ENCODE measurements at regions not wholly inside any gene's neighbourhood (a gene's known extent, or its start where the extent isn't known, plus 50 kb on each side); places are given as distances from the start of the nearest gene placed in this dataset.

GRCh38 chr13:104256701-104257100 lies 1190.5 kb upstream of the SLC10A2 start:
- no peak for TF ChIP-seq CTCF (conservative IDR thresholded peaks at IDR 0.05; ENCODE audit: control insufficient read depth, insufficient read depth, low read depth, low read length)
- no peak overlapping the region for H3K4me3 ChIP-seq (ENCODE audit: control insufficient read depth, low read depth, low read length)
- DNase-seq (ENCODE audit: low read depth), result no peak

GRCh38 chr13:104253063-104253680 lies 1187.0 kb upstream of the SLC10A2 start:
- TF ChIP-seq CTCF (conservative IDR thresholded peaks at IDR 0.05; ENCODE audit: control insufficient read depth, insufficient read depth, low read depth, low read length), result no peak
- H3K4me3 ChIP-seq (ENCODE audit: control insufficient read depth, low read depth, low read length), result no peak overlapping the region
- no peak for DNase-seq (ENCODE audit: low read depth)

GRCh38 chr13:104251931-104252330 lies 1185.7 kb upstream of the SLC10A2 start:
- DNase-seq (ENCODE audit: low read depth), result no peak
- H3K4me3 ChIP-seq (ENCODE audit: control insufficient read depth, low read depth, low read length), result no peak overlapping the region
- no peak for TF ChIP-seq CTCF (conservative IDR thresholded peaks at IDR 0.05; ENCODE audit: control insufficient read depth, insufficient read depth, low read depth, low read length)

- no peak overlapping the region for H3K4me3 ChIP-seq (ENCODE audit: control insufficient read depth, low read depth, low read length)
- no peak for TF ChIP-seq CTCF (conservative IDR thresholded peaks at IDR 0.05; ENCODE audit: control insufficient read depth, insufficient read depth, low read depth, low read length)
These were observed 1180.7 kb upstream of the SLC10A2 start for GRCh38 chr13:104246955-104247354.

GRCh38 chr13:104206450-104207044 lies 1140.3 kb upstream of the SLC10A2 start:
- DNase-seq (ENCODE audit: low read depth), result no peak
- no peak for TF ChIP-seq CTCF (conservative IDR thresholded peaks at IDR 0.05; ENCODE audit: control insufficient read depth, insufficient read depth, low read depth, low read length)
- H3K4me3 ChIP-seq (ENCODE audit: control insufficient read depth, low read depth, low read length), result no peak overlapping the region

More at GRCh38 chr13:104246955-104247354, 1180.7 kb upstream of the SLC10A2 start:
- DNase-seq (ENCODE audit: low read depth), result no peak

GRCh38 chr13:104204177-104204576 lies 1138.0 kb upstream of the SLC10A2 start:
- no peak for DNase-seq (ENCODE audit: low read depth)
- TF ChIP-seq CTCF (conservative IDR thresholded peaks at IDR 0.05; ENCODE audit: control insufficient read depth, insufficient read depth, low read depth, low read length), result no peak
- no peak overlapping the region for H3K4me3 ChIP-seq (ENCODE audit: control insufficient read depth, low read depth, low read length)
